GM19455 (cell line): ENCODE measurements at regions not wholly inside any gene's neighbourhood (a gene's known extent, or its start where the extent isn't known, plus 50 kb on each side); places are given as distances from the start of the nearest gene placed in this dataset.

Experiments
- ATAC-seq: cut with Tn5 transposase; IDR thresholded peaks from one replicate; pipeline ENCODE4 v1.9.1; 2021; ENCODE audit not compliant: unreplicated experiment

- no peak for ATAC-seq
These were observed 312.4 kb downstream of the TMEM121 start for GRCh38 chr14:105838591-105839424.

- no peak for ATAC-seq
These were observed 313.3 kb downstream of the TMEM121 start for GRCh38 chr14:105839425-105840265.

- no peak for ATAC-seq
These were observed 314.1 kb downstream of the TMEM121 start for GRCh38 chr14:105840266-105841021.

DNA sequence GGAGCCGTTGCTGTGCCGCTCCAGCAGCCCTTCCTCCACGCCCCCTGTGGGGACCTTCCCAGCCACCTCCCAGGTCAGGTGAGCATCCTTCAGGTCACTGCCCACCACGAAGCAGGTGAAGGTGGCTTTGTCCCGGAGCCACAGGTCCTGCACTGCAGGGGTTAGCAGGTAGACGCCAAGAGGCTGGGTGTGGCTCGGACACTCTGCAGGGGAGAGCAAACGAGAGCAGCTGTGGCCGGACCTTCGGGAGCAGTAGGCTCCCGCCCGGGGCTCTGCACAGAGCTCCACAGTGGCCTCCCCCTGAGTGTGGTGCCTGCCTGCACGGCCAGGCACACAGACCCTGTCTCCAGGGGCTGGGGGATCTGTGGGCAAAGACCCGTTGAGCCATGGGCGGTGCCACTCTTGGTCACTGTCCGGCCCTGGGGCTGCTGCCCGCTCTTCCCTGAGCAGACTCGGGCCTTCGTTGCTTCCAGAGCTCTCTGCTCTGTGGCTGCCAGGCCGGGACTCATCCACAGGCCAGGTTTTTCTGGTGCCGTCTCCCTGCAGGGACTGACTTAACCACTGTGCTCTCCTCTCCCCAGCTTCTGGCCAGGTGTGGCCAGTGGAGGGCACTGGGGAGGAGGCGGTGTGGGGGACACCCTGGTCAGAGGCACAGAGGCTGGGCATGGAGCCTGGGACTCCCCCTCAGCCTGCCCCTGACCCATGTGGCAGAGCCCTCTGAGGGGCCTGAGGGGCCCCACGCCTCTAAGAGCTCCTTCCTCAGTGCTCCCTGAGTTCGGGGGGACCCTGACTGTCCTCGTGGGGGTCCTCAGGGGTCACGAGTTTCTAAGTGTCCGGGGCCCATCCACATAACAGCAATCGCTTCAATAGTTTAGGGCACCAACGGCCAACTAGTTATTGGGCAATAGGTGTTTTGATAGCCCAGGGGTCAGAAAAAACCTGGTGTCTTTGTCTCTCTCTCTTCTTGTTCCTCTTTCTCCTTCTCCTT is 314.9 kb downstream of the TMEM121 start:
- ATAC-seq: no peak

DNA sequence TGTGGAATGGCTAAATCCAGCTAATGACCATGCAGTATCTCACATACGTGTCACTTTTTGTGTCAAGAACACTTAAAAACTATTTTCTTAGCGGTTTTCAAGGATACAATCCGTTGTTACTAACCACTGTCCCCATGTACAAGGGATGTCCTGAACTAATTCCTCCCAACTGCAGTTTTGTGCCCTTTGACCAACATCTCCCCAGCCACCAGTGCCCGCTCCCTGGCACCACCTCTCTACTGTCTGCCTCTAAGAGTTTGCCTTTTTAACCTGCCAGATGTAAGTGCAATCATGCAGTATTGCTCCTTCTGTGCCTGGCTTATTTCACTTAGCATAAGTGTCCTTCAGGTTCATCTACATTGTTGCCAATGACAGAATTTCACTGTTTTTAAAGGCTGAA is 315.7 kb downstream of the TMEM121 start:
- ATAC-seq: no peak

- no peak for ATAC-seq
These were observed 317.2 kb downstream of the TMEM121 start for GRCh38 chr14:105843444-105844046.

DNA sequence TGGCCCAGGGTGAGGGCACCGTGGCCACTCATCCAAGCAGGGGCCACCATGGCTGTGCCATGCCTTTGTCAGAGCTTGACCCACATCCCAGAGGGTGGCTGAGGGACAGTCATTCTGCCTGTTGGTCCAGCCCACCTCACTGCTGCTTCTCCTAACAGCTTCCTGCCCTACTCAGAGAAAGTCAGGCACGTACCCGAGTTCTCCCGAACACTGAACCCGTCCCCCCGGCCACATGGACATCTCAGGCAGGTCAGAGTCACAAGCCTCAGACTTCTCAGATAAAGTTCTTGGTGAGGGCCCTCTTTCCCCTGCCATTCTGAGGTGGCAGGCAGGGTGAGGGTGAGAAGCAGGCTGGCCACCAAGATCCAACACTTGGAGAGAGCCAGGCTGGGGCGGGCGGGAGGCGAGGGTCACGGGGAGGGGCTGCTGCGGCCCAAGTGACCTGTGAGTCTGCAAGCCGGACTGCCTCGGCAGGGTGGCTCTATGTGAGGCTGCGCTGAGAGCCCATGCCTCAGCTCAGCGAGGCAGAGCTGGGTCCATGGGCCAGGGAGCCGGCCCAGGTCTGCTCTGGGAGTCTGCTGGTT is 317.8 kb downstream of the TMEM121 start:
- ATAC-seq: no peak

DNA sequence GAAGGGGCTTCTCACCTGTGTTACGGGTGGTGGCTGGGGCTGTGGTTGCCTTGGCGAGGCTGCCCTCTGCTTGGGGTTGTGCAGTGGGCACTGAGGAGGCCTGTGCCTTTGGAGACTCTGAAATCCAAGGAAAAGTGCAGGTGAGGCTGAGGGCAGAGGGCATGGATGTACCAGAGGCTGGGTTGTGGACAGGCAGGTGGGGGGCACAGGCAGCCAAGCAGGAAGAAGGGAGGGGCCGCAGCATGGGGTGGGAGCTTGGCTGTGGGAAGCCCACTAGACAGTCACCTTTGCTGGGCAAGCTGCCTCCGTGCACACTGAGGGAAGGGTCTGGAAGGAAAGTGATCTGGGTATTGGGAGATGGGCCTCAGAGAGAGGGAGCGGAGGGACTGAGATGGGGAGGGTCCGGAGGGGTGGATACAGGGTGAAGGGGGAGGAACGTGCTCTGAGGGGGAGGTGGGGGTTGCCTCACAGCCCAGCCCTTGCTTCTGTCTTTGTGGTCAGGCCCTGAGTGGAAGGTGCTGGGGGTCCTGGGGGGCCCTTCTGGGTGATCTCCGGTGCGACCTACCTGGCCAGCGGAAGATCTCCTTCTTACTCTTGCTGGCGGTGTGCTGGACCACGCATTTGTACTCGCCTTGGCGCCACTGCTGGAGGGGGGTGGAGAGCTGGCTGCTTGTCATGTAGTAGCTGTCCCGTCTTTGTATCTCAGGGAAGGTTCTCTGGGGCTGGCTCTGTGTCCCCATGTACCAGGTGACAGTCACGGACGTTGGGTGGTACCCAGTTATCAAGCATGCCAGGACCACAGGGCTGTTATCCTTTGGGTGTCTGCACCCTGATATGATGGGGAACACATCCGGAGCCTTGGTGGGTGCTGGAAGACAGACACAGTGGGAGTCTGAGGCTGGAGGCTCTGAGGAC is 318.7 kb downstream of the TMEM121 start:
- no peak for ATAC-seq

GRCh38 chr14:105845725-105846309 is 319.4 kb downstream of the TMEM121 start:
- no peak for ATAC-seq

DNA sequence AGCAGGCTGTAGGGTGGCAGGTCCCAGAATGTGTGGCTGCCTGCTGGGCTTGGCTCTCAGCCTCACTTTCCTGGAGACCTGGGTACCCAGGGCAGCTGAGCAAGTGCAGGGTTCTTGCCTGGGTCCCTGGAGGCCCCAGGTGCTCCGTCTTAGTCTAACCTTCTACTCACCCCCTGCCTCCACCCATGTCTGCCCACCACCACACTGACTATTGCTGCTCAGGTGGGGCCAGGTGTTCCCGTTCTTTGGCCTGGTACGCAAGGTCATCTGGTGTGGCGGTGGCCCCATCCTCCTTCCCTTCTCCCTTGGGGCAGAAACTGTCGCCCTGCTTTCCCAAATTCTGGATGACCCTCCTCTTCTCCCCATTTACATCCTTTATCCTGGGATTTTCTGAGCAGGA is 319.9 kb downstream of the TMEM121 start:
- no peak for ATAC-seq

GRCh38 chr14:105847400-105847799 is 321.0 kb downstream of the TMEM121 start:
- ATAC-seq: no peak

GRCh38 chr14:105848570-105848969 is 322.2 kb downstream of the TMEM121 start:
- ATAC-seq: no peak

GRCh38 chr14:105849933-105850626 is 323.7 kb downstream of the TMEM121 start:
- ATAC-seq: no peak

DNA sequence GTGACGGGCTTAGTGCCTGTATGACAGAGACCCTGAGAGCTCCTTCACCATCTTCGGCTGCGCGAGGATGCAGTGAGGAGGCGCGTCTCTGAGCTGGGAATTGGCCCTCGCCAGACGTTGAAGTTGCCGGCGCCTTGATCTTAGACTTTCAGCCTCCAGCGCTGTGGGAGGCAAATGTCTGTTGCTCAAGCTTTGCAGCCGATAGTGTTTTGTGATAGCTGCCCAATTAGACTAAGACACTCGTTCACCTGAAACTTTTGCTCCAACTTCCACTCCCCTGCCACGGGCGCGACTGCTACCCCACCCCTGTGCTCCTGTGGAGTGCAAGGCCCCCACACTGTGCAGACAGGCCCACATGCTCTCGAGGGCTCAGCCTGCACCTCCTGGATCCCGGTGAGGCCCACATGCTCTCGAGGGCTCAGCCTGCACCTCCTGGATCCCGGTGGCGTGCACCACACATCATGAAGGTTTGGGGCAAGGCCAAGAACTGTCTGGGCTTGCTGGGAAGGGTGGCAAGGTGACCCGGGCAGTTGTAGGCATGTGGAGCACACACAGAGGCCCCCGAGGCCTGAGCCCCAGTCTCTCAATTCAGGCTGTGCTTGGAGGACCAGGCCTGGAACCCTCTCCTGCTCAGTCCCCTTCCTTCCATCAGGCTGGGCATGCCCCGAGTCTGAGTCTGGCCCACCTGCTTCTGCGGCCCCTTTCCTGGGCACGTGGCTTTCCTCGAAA is 324.6 kb downstream of the TMEM121 start:
- no peak for ATAC-seq

- ATAC-seq: no peak
These were observed 325.5 kb downstream of the TMEM121 start for GRCh38 chr14:105851716-105852377.

GRCh38 chr14:105852378-105853088 is 326.1 kb downstream of the TMEM121 start:
- no peak for ATAC-seq
